HUES64 (cell line): ENCODE measurements at regions not wholly inside any gene's neighbourhood (a gene's known extent, or its start where the extent isn't known, plus 50 kb on each side); places are given as distances from the start of the nearest gene placed in this dataset.
A peak's percentile ranks its signal among the peaks of the same experiment; 100 is the strongest.

ENCODE experiments used
- H3K27ac ChIP-seq: 2 replicates; pipeline ENCODE4 v1.7.0; 2013; ENCODE audit warnings: low read depth, low read length, inconsistent platforms
- H3K27me3 ChIP-seq: 2 replicates; pipeline ENCODE4 v1.6.1; 2013; ENCODE audit warnings: mild to moderate bottlenecking, low read length; ENCODE audit not compliant: insufficient read depth
- H3K36me3 ChIP-seq: 2 replicates; pipeline ENCODE4 v1.6.1; 2013; ENCODE audit warnings: mild to moderate bottlenecking, low read length; ENCODE audit not compliant: insufficient read depth
- H3K4me1 ChIP-seq: 2 replicates; pipeline ENCODE4 v1.6.1; 2013; ENCODE audit warnings: mild to moderate bottlenecking, low read length, moderate library complexity; ENCODE audit not compliant: insufficient read depth
- H3K4me3 ChIP-seq: 2 replicates; pipeline ENCODE4 v1.5.1; 2013; ENCODE audit warnings: mild to moderate bottlenecking, low read length, moderate library complexity
- H3K9ac ChIP-seq: 2 replicates; pipeline ENCODE4 v1.6.1; 2013; ENCODE audit warnings: mild to moderate bottlenecking, low read depth, low read length
- H3K9me3 ChIP-seq: 2 replicates; pipeline ENCODE4 v1.6.1; 2013; ENCODE audit warnings: low read depth, low read length; ENCODE audit not compliant: insufficient read depth
- WGBS: fragments of 150-250, 120-280 bp; methylation state at CpG from one replicate; pipeline ENCODE4 v1.1.7; 2013; ENCODE audit warnings: missing lambda C conversion rate; 5-methylcytosine and 5-hydroxymethylcytosine counted together

DNA sequence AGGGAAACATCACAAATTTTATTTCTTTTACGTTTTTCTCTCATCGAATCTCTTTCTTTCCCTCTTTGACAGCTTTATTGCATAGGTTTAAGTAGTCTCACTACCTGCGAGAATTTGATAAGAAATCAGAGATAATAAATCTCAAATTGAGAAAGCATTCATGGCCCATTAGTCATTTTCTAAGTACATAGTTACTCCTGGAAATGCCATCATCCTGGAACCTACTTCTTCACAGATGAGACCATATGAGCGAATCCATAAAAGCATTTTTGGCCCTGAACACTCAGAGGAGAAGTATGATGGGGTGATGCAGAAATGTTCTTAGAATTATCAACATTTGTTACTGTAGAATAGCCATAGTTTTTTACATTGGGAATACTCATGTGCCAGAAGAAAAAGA, 138.0 kb upstream of the ARHGAP28 start:
- 98% methylated on average over 4 of the region's 4 CpGs for WGBS

DNA sequence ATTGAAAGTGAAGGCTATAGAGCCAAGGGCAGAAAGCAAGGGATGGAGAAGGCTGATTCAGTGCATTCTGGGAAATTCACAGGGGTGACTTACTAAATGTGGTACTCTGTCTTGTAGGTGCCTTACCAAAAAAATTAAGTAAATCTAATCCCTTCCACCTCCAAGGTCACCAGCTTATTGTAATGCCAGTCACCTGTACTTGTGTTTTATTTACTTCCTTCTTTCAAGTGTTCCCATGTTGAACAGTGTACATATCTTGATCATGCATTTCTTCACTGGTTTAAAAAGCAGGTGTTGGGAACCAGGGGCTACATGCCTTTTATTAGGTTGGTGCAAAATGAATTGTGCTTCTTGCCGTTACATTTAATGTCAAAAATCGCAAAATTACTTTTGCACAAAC, 137.0 kb upstream of the ARHGAP28 start:
- H3K27ac ChIP-seq: no peak overlapping the region
- H3K36me3 ChIP-seq: no peaks in the 10 kb centered on the region
- H3K4me1 ChIP-seq: 0 out of 2 replicates have a peak, but pooled peaks cover 6% of the 10 kb centered on the region
- H3K9ac ChIP-seq: no peak overlapping the region
- H3K9me3 ChIP-seq: no peaks in the 10 kb centered on the region
- no peak overlapping the region for H3K4me3 ChIP-seq
- WGBS: 81% methylated on average over 2 of the region's 2 CpGs
- no peaks in the 10 kb centered on the region for H3K27me3 ChIP-seq

More for the DNA sequence above, 138.0 kb upstream of the ARHGAP28 start:
- Histone ChIP-seq H3K27me3 (no peaks in the 10 kb centered on the region), H3K36me3 (no peaks in the 10 kb centered on the region), H3K27ac (no peak overlapping the region), H3K4me3 (no peak overlapping the region), H3K4me1 (0 out of 2 replicates have a peak, but pooled peaks cover 6% of the 10 kb centered on the region), H3K9ac (no peak overlapping the region), H3K9me3 (no peaks in the 10 kb centered on the region)

DNA sequence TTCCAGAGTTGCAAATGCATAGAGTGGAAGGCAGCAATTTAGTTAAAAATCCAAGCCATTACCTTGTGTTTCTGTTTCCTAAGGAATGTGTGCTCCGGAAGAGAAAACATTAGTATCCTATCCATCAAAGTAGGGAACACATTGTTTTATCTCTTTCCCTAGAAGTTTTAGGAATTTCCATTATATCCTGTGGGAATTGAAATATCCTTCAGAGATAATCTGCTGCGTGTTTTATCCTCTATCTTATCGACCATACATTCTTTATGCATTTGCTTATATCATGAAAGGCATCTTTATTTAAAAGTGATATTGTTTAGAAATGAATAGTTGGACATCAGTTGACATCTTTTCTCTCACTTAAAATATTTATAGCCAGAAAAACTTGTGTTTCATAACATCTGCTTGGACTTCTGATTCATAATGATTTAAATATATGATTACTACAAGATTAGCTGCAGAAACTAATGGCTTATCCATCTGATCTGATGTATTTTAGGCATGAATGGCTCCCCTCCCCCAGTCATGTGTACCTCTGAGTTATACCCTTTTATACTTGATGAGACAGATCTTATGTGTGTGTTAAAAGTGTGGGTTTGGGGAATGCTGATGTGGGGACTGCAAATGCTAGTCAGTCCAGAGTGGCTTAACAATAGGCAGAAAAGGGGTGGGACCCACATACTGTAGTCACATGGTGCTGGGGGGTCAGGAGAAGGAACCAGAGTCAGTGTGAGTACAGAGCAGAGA, 136.2 kb upstream of the ARHGAP28 start:
- WGBS: 100% methylated on average over 1 of the region's 3 CpGs
- Histone ChIP-seq H3K27me3 (no peaks in the 10 kb centered on the region), H3K9ac (no peak overlapping the region), H3K36me3 (no peaks in the 10 kb centered on the region), H3K27ac (no peak overlapping the region), H3K4me3 (no peak overlapping the region), H3K9me3 (no peaks in the 10 kb centered on the region), H3K4me1 (peaks cover 9% of the 10 kb centered on the region)

DNA sequence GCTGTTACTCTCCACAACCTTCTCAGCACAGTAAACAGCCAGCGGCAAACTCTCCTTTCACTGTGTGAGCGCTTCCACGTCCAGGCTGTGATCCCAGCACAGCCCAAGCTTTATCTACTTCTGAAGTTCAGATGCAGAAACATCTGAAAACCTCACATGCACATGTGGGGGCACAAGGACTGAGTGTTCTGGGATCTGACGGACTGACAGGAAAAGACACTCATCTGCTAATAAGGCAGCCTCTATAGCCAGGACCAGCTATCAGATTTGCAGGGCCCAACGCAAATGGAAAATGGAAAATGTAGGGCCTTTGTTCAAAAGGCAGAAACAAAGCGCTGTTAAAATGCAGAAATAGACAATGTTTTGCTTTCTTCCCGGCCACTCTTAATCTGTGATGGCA, 133.8 kb upstream of the ARHGAP28 start:
- 91% methylated on average over 7 of the region's 7 CpGs for whole genome bisulfite sequencing
- H3K4me1 ChIP-seq: peaks cover 21% of the 10 kb centered on the region
- H3K4me3 ChIP-seq: no peak overlapping the region
- H3K27me3 ChIP-seq: no peaks in the 10 kb centered on the region
- H3K9me3 ChIP-seq: no peaks in the 10 kb centered on the region
- H3K27ac ChIP-seq: no peak overlapping the region
- H3K36me3 ChIP-seq: no peaks in the 10 kb centered on the region
- no peak overlapping the region for H3K9ac ChIP-seq

DNA sequence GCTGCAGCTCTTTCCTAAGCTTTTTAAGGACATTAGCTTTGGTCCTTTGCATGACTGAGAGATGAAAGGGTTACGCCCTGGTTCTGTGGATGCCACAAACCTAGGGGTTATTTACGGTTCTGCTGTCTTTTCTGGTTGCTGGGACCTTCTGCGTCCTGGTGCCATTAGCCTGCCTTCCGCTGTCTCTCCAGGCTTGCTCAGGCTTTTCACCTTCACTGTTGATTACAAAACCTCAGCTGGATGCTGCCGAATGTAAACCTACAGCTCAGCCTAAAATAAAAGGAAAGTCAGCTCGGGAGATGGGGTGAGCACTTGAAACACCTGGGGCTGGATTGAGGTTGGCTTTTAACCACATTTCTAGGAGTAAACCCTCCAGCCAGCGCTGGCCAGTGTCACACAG, 130.9 kb upstream of the ARHGAP28 start:
- Histone ChIP-seq H3K9ac (no peak overlapping the region), H3K4me1 (peaks cover 15% of the 10 kb centered on the region), H3K27ac (no peak overlapping the region; the same call in 1 of the 2 replicates), H3K27me3 (no peaks in the 10 kb centered on the region), H3K4me3 (no peak overlapping the region), H3K36me3 (no peaks in the 10 kb centered on the region), H3K9me3 (no peaks in the 10 kb centered on the region)
- WGBS: 53% methylated on average over 7 of the region's 7 CpGs

DNA sequence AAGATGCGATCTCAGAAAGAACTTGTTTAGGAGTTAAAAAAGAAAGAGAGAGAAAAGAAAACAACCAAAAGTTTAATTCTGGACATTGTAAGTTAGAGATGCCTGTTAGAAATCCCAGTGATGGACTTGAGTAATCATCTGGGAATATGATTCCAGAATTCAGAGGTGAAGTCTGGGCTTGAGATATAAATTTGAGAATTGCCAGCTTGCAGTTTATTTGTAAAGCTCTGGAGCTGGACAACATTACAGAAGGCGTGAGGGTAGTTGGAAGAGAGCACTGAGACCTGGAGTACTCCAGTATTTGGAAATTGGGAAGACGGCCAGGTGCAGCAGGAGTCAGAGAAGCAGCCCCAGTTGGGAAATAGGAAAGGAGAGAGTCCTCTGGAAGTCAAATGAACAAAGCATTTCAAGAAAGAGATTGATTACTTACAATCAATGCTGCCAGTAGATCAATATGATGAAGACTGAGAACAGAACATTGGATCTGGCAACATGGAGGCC, 128.8 kb upstream of the ARHGAP28 start:
- H3K4me1 ChIP-seq: peaks cover 16% of the 10 kb centered on the region
- 95% methylated on average over 3 of the region's 3 CpGs for WGBS
- no peaks in the 10 kb centered on the region for H3K27me3 ChIP-seq
- no peak overlapping the region for H3K9ac ChIP-seq
- no peaks in the 10 kb centered on the region for H3K36me3 ChIP-seq
- no peaks in the 10 kb centered on the region for H3K9me3 ChIP-seq
- H3K4me3 ChIP-seq: no peak overlapping the region
- no peak overlapping the region for H3K27ac ChIP-seq

DNA sequence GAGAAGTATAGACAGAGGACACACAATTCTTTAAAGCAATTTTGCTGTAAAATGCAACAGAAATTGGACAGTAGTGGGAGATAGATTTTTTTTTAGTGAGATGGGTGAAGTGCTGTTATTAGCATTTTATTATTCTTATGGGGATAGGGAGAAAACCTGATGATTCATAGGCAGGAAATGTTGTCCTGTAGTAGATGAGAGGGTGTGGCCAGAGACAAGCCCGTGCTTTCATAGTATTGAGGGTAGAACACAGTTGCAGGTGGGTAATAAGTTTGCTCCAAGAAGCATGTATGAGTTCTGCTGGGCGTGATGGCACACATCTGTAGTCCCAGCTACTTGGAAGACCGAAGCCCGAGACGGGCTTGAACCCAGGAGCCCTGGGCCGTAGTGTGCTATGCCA, 128.3 kb upstream of the ARHGAP28 start:
- Histone ChIP-seq H3K4me3 (no peak overlapping the region), H3K36me3 (no peaks in the 10 kb centered on the region), H3K9ac (no peak overlapping the region), H3K27me3 (no peaks in the 10 kb centered on the region), H3K27ac (no peak overlapping the region), H3K9me3 (no peaks in the 10 kb centered on the region), H3K4me1 (peaks cover 21% of the 10 kb centered on the region)
- WGBS: 94% methylated on average over 6 of the region's 6 CpGs

DNA sequence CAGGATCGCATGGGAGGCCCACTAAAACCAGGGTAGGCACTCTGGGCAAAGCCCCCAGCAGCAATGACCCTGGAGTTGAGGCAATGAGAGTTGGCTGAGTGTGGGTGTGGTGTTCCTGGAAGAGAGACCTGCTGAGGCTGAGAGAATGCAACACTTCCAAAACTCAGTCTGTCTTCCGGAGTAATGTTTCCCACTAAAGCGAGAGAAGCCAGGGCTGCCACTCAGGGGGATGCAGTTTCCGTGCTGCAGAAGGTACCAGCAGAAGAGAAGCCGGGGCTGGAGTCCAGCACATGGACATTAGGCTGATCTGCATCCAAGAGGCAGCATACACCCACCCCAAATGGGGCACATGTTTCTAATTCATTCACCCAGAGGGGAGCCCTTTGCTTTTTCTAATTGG, 127.2 kb upstream of the ARHGAP28 start:
- H3K27ac ChIP-seq: no peak overlapping the region
- H3K36me3 ChIP-seq: no peaks in the 10 kb centered on the region
- H3K4me3 ChIP-seq: no peak overlapping the region
- no peaks in the 10 kb centered on the region for H3K9me3 ChIP-seq
- peaks cover 32% of the 10 kb centered on the region for H3K4me1 ChIP-seq
- WGBS: 91% methylated on average over 5 of the region's 5 CpGs
- H3K27me3 ChIP-seq: no peaks in the 10 kb centered on the region
- H3K9ac ChIP-seq: no peak overlapping the region

DNA sequence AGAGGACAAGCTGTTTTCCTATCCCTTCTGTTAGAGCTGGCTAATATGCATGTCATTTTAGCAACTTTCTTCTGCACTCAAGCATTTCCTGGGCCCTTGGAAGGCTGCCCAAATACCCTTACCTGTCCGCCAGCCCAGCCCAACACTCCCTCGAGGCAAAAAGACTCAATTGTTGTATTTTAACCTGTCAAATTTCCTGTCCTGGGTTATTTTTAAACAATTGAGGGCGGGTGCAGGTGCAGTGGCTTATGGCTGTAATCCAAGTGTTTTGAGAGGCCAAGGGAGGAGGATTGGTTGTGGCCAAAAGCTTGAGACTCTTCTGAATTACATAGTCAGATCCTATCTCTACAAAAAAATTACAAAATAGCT, 125.0 kb upstream of the ARHGAP28 start:
- no peak overlapping the region for H3K9ac ChIP-seq
- no peaks in the 10 kb centered on the region for H3K27me3 ChIP-seq
- H3K9me3 ChIP-seq: no peaks in the 10 kb centered on the region
- H3K27ac ChIP-seq: no peak overlapping the region
- 92% methylated on average over 3 of the region's 3 CpGs for WGBS
- no peaks in the 10 kb centered on the region for H3K36me3 ChIP-seq
- peaks cover 17% of the 10 kb centered on the region for H3K4me1 ChIP-seq
- H3K4me3 ChIP-seq: no peak overlapping the region

DNA sequence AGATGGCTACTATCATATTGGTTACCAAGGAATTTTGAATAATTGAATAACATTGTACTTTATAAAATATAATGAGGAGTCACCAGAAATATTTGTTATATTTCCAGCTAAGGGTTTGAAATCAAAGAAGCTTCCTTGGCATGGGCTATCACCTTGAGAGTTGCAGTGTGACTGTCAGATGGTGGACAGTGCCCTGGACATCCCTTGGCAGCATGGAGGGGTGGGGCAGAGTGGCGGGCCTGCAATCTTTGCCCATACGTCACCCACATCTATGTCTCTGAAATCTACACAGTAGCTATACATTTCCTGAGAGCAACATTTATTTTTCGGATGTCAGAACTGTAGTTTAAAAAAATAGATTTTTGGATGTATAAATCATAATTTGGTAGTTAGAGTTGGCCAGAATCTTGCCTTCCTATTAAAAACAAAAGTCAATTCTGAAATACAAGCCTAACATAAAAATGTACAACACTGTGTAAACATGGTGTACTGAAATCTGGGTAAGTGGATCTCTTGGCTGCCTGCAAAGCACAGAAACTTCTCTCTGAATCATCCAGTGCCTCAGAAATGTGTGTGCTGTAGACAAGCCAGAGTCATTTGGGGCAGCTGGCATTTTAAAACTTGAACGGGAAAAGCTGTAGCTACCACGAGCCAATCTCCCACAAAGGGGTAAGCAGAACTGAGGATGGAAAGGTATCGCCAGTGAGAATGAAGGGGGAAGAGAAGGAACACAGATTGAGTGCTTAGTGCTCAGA, 124.2 kb upstream of the ARHGAP28 start:
- H3K9ac ChIP-seq: no peak overlapping the region
- WGBS: 85% methylated on average over 5 of the region's 6 CpGs
- no peaks in the 10 kb centered on the region for H3K27me3 ChIP-seq
- no peaks in the 10 kb centered on the region for H3K9me3 ChIP-seq
- peaks cover 17% of the 10 kb centered on the region for H3K4me1 ChIP-seq
- no peaks in the 10 kb centered on the region for H3K36me3 ChIP-seq
- H3K27ac ChIP-seq: no peak overlapping the region
- H3K4me3 ChIP-seq: no peak overlapping the region

DNA sequence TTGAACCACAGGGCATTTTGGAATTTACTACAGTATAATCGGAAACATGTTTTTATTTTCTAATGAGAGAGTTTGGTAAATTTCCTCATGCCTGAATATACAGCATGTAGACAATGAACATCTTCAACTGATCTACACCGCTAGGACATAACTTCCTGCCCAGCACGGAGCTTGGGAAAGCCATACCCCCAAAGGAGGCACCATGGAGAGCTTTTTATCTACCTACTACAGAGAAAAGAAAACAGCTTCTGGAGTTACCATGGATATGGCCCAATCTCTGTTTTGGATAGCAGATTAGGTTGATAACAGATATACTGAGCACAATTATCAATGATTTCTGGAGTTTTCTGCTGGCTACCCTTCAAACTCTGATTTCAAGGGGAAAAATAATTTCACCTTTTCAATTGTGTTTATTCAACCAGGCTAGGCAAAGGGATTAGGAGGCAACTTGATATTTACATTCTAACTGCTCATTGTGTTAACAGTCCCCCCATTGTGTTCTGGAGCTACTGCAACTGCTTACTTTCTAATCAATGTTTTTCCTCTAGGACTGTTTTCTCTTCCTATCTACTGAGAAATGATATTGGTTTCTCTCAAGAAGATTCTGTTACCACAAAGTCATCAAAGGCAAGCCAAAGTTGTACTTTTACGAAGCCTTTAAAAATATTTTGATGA, 123.0 kb upstream of the ARHGAP28 start:
- no peaks in the 10 kb centered on the region for H3K36me3 ChIP-seq
- no peaks in the 10 kb centered on the region for H3K27me3 ChIP-seq
- H3K9me3 ChIP-seq: no peaks in the 10 kb centered on the region
- peak overlapping the region; percentile 48; the same call in 1 of the 2 replicates for H3K27ac ChIP-seq
- 40% methylated on average over 3 of the region's 4 CpGs for WGBS
- H3K9ac ChIP-seq: no peak overlapping the region
- H3K4me3 ChIP-seq: no peak overlapping the region
- H3K4me1 ChIP-seq: peaks cover 17% of the 10 kb centered on the region
